ENCODE measurements at regions not wholly inside any gene's neighbourhood (a gene's known extent, or its start where the extent isn't known, plus 50 kb on each side); places are given as distances from the start of the nearest gene placed in this dataset.

DNA sequence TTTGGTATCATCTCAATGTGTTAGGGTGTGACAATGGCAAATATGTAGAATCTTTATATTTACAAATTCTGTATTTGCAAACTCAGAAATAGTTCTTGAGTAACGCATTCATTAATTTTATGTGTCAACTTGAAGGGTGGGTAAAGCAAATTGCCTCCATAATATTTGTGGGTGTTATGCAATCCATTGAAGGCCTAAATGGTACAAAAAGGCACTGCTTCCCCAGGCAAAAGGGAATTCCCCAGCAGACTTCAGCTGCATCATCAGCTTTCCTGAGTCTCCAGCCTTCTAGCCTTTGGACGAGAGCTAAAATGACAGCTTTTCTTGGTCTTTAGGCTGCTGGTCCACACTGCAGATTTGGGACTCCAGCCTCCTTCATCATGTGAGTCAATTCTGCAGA is 292.2 kb upstream of the PCDH7 start:
- TF ChIP-seq, protein P1, sequence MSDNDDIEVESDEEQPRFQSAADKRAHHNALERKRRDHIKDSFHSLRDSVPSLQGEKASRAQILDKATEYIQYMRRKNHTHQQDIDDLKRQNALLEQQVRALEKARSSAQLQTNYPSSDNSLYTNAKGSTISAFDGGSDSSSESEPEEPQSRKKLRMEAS (IDR thresholded peaks at IDR 0.05): no peak
- TF ChIP-seq RAD21 (IDR thresholded peaks at IDR 0.05; ENCODE audit: low read depth) (no peak), EP300 (IDR thresholded peaks at IDR 0.05; ENCODE audit: borderline replicate concordance) (no peak), FOXM1 (IDR thresholded peaks at IDR 0.05; ENCODE audit: borderline replicate concordance, low read depth) (no peak), TCF12 (IDR thresholded peaks at IDR 0.05; ENCODE audit: low read depth) (no peak), ZBTB7A (IDR thresholded peaks at IDR 0.05; ENCODE audit: low read depth) (no peak), TAF1 (IDR thresholded peaks at IDR 0.05; ENCODE audit: low read depth) (no peak)
- TF ChIP-seq, protein P2, sequence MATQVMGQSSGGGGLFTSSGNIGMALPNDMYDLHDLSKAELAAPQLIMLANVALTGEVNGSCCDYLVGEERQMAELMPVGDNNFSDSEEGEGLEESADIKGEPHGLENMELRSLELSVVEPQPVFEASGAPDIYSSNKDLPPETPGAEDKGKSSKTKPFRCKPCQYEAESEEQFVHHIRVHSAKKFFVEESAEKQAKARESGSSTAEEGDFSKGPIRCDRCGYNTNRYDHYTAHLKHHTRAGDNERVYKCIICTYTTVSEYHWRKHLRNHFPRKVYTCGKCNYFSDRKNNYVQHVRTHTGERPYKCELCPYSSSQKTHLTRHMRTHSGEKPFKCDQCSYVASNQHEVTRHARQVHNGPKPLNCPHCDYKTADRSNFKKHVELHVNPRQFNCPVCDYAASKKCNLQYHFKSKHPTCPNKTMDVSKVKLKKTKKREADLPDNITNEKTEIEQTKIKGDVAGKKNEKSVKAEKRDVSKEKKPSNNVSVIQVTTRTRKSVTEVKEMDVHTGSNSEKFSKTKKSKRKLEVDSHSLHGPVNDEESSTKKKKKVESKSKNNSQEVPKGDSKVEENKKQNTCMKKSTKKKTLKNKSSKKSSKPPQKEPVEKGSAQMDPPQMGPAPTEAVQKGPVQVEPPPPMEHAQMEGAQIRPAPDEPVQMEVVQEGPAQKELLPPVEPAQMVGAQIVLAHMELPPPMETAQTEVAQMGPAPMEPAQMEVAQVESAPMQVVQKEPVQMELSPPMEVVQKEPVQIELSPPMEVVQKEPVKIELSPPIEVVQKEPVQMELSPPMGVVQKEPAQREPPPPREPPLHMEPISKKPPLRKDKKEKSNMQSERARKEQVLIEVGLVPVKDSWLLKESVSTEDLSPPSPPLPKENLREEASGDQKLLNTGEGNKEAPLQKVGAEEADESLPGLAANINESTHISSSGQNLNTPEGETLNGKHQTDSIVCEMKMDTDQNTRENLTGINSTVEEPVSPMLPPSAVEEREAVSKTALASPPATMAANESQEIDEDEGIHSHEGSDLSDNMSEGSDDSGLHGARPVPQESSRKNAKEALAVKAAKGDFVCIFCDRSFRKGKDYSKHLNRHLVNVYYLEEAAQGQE (IDR thresholded peaks at IDR 0.05; ENCODE audit: low read depth): no peak

Data from Ishikawa (cell line).